MM.1S (cell line): ENCODE measurements at regions not wholly inside any gene's neighbourhood (a gene's known extent, or its start where the extent isn't known, plus 50 kb on each side); places are given as distances from the start of the nearest gene placed in this dataset.

Source experiments
- CTCF ChIP-seq: fragments of 300-600 bp; sonication (generic); IDR thresholded peaks from 2 replicates; pipeline ENCODE4 v1.5.1; 2016; ENCODE audit warnings: antibody characterized with exemption, low read length, mixed read lengths
- EZH2 ChIP-seq: fragments of 300-600 bp; sonication (generic); optimal IDR thresholded peaks from 2 replicates; pipeline ENCODE3; 2017; ENCODE audit warnings: low read depth, mild to moderate bottlenecking, antibody characterized with exemption, low read length, mixed read lengths

GRCh38 chr3:16089521-16089920 is 85.0 kb upstream of the GALNT15 start:
- TF ChIP-seq CTCF = no peak
- no peak for TF ChIP-seq EZH2
